MG63 (cell line): ENCODE measurements at regions not wholly inside any gene's neighbourhood (a gene's known extent, or its start where the extent isn't known, plus 50 kb on each side); places are given as distances from the start of the nearest gene placed in this dataset.
A peak's percentile ranks its signal among the peaks of the same experiment; 100 is the strongest.
"Not testable (repeated sequence)": the region's sequence is repeated elsewhere in the genome, so short reads cannot be mapped to it uniquely, and the experiment has no call there.

ENCODE experiments used
- DNase-seq: peaks from one replicate; pipeline ENCODE4 v3.0.0-alpha.2; 2020
- H3K27me3 ChIP-seq: fragments of 250-450 bp; sonication (Bioruptor Pico); 2 replicates; pipeline ENCODE4 v1.5.1; 2020; ENCODE audit warnings: mild to moderate bottlenecking, moderate library complexity
- H3K36me3 ChIP-seq: fragments of 250-450 bp; sonication (Bioruptor Pico); 2 replicates; pipeline ENCODE4 v1.5.1; 2020; ENCODE audit warnings: mild to moderate bottlenecking, moderate library complexity
- H3K4me3 ChIP-seq: fragments of 250-450 bp; sonication (Bioruptor Pico); 2 replicates; pipeline ENCODE4 v1.5.1; 2020; ENCODE audit warnings: mild to moderate bottlenecking, moderate library complexity
- H3K9me3 ChIP-seq: fragments of 250-450 bp; sonication (Bioruptor Pico); 2 replicates; pipeline ENCODE4 v1.5.1; 2020; ENCODE audit warnings: mild to moderate bottlenecking, moderate library complexity

- Histone ChIP-seq H3K27me3 (no peaks in the 10 kb centered on the region), H3K36me3 (no peaks in the 10 kb centered on the region), H3K4me3 (no peak overlapping the region), H3K9me3 (no peaks in the 10 kb centered on the region)
- DNase-seq: no peak
These were observed 747.2 kb downstream of the ANKRD7 start for GRCh38 chr7:118971706-118972105.

DNA sequence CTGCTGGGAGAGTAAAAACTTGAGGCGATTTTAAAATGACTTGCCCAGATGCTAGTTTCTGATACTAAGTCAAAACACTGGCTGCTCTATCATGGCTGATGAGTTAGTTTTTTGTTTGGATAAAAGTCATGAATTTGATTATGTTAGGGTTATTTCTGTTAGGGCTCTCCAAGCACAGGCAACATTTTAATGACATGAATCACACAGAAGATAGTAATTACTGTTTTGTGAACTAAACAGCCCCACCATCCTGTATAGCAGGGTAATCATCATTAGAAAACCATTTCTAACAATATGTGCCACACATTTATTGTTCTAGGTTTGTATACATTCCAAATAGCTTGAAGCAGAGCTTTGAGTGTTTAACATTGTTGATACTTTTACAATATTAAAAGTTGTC, 750.3 kb downstream of the ANKRD7 start:
- no peaks in the 10 kb centered on the region for H3K9me3 ChIP-seq
- no peaks in the 10 kb centered on the region for H3K36me3 ChIP-seq
- H3K4me3 ChIP-seq: no peak overlapping the region
- H3K27me3 ChIP-seq: no peaks in the 10 kb centered on the region
- DNase-seq: no peak

GRCh38 chr7:118995350-118995749, 770.8 kb downstream of the ANKRD7 start:
- Histone ChIP-seq H3K4me3 (no peak overlapping the region), H3K9me3 (no peaks in the 10 kb centered on the region), H3K36me3 (no peaks in the 10 kb centered on the region), H3K27me3 (no peaks in the 10 kb centered on the region)
- no peak for DNase-seq

DNA sequence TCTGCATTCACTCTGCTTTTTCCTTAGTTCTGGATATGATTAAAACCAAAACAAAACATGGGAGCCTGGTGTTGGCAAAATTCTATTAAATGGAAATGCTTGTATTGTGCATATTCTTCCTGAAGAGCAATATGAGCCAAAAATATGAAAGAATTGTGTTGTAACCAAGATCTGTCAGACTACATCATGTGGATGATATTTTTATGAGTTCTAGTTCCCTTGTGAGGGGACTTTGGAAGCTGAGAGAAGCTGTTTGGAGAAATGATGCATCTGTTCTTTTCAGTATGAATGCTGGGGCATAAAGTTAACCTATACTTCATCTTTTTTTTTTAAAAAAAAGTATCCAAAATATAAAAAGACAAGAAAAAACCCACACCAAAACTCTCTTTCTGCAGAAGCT, 782.7 kb downstream of the ANKRD7 start:
- DNase-seq: no peak
- Histone ChIP-seq H3K4me3 (no peak overlapping the region), H3K9me3 (no peaks in the 10 kb centered on the region)

GRCh38 chr7:119010635-119011034, 786.1 kb downstream of the ANKRD7 start:
- Histone ChIP-seq H3K27me3 (no peaks in the 10 kb centered on the region), H3K36me3 (no peaks in the 10 kb centered on the region), H3K4me3 (no peak overlapping the region), H3K9me3 (no peaks in the 10 kb centered on the region)
- DNase-seq: no peak

More for the DNA sequence above, 782.7 kb downstream of the ANKRD7 start:
- Histone ChIP-seq H3K36me3 (no peaks in the 10 kb centered on the region), H3K27me3 (no peaks in the 10 kb centered on the region)

- Histone ChIP-seq H3K36me3 (no peaks in the 10 kb centered on the region), H3K27me3 (no peaks in the 10 kb centered on the region), H3K9me3 (no peaks in the 10 kb centered on the region), H3K4me3 (no peak overlapping the region)
- no peak for DNase-seq
These were observed 801.9 kb downstream of the ANKRD7 start for GRCh38 chr7:119026391-119026790.

GRCh38 chr7:119028736-119029135, 804.2 kb downstream of the ANKRD7 start:
- Histone ChIP-seq H3K27me3 (no peaks in the 10 kb centered on the region), H3K36me3 (no peaks in the 10 kb centered on the region), H3K4me3 (no peak overlapping the region), H3K9me3 (no peaks in the 10 kb centered on the region)
- no peak for DNase-seq

DNA sequence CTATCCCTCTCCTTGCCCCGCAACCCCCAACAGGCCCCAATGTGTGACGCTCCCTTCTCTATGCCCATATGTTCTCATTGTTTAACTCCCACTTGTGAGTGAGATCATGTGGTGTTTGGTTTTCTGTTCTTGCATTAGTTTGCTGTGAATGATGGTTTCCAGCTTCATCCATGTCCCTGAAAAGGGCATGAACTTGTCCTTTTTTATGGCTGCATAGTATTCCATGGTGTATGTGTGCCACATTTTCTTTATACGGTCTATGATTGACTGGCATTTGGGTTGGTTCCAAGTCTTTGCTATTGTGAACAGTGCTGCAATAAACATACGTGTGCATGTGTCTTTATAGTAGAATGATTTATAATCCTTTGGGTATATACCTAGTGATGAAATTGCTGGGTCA, 807.6 kb downstream of the ANKRD7 start:
- H3K36me3 ChIP-seq, H3K4me3 ChIP-seq, DNase-seq, H3K27me3 ChIP-seq, H3K9me3 ChIP-seq: not testable (repeated sequence)

DNA sequence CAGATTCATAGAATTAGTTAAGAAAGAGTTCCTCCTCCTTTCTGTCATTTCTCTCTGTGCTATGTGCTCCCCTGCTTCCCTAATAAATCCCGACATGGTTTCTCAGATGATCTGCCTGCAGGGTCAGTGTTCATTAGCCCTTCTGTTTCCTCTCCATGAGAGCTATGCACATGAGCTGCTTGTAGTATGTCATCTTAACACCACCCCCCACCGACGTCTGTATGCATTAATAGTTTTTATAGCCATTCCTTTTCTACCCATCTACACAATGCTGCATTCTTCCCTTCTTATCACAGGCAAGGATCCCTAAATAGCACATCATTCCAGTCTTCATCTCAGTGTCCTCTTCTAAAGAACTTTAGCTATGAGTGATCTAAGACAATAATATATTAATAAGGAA, 809.1 kb downstream of the ANKRD7 start:
- Histone ChIP-seq H3K36me3 (no peaks in the 10 kb centered on the region), H3K9me3 (no peaks in the 10 kb centered on the region), H3K27me3 (no peaks in the 10 kb centered on the region), H3K4me3 (no peak overlapping the region)
- DNase-seq: no peak

DNA sequence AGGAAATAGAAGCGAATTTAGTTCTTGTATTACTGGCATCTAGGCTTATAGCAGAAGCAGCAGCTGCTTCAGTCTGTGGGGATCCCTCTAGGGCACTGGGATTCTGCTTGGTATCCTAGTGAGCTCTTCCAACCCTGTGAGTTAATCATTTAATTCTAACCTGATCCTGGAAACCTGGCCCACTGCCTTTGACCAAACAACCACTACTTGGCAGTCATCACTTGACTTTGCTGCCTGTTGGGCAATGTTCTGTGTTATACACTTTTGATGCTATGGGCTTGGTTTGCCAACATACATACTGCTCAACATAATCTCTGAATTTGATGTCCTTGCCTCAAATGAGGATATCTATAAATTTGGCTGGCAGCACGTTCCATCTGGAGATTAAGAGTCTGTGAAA, 813.4 kb downstream of the ANKRD7 start:
- Histone ChIP-seq H3K36me3 (no peaks in the 10 kb centered on the region), H3K4me3 (no peak overlapping the region), H3K9me3 (no peaks in the 10 kb centered on the region), H3K27me3 (no peaks in the 10 kb centered on the region)
- DNase-seq: peak; percentile 10

DNA sequence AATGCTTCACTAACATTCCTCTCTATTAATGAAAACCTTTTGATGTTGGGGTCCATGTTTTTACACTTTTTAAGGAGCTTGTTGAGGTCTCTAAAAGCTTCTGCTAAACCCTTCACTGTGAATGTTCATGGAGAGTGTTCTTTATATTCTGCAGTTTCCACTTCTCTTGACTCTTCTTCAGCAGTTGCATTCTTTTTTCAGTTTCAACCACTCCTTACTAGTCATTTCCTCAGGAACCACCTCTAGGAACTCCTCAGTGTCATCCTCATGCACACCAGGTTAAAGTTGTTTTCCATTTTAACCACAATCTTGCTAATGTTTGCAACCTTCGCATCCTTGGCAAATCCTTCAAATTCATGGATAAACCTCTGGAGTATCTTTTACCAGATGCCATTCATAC, 821.6 kb downstream of the ANKRD7 start:
- Histone ChIP-seq H3K27me3 (no peaks in the 10 kb centered on the region), H3K4me3 (no peak overlapping the region), H3K36me3 (no peaks in the 10 kb centered on the region), H3K9me3 (no peaks in the 10 kb centered on the region)
- no peak for DNase-seq

DNA sequence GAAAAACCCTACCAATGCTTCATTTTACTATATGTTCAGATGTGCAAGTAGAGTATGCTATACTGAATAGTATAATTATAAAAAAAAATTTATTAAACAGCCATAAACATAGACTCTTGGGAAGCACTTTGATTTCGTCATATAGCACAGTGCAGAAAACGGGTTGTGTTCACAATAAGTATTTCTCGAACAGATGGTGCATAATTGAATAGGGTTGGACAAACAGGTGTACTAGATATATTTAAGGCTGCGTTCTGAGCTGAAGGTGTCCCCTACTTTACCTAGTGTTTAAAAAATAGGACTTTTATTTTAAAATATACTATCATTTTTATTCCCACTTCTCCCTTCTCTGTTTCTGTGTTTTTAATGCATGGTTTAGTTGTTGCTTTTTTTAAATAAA, 841.5 kb downstream of the ANKRD7 start:
- H3K27me3 ChIP-seq: no peaks in the 10 kb centered on the region
- no peak overlapping the region for H3K4me3 ChIP-seq
- no peak for DNase-seq
- no peaks in the 10 kb centered on the region for H3K36me3 ChIP-seq
- no peaks in the 10 kb centered on the region for H3K9me3 ChIP-seq

GRCh38 chr7:119086026-119086425, 861.5 kb downstream of the ANKRD7 start:
- H3K4me3 ChIP-seq: no peak overlapping the region
- H3K27me3 ChIP-seq: no peaks in the 10 kb centered on the region
- no peaks in the 10 kb centered on the region for H3K9me3 ChIP-seq
- DNase-seq: no peak
- H3K36me3 ChIP-seq: no peaks in the 10 kb centered on the region

- Histone ChIP-seq H3K4me3 (no peak overlapping the region), H3K36me3 (no peaks in the 10 kb centered on the region), H3K9me3 (no peaks in the 10 kb centered on the region), H3K27me3 (no peaks in the 10 kb centered on the region)
- no peak for DNase-seq
These were observed 866.3 kb downstream of the ANKRD7 start for GRCh38 chr7:119090851-119091250.

DNA sequence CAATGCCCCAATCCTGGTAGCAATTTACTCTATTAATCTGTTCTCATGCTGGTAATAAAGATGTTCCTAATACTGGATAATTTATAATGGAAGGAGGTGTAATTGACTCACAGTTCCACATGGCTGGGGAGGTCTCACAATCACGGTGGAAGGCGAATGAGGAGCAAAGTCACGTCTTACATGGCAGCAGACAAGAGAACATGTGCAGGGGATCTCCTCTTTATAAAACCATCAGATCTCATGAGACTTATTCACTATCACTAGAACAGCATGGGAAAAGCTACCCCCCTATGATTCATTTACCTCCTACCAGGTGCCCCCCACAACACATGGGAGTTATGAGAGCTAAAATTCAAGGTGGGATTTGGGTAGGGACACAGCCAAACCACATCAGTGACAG, 872.2 kb downstream of the ANKRD7 start:
- no peak for DNase-seq
- Histone ChIP-seq H3K36me3 (no peaks in the 10 kb centered on the region), H3K9me3 (no peaks in the 10 kb centered on the region), H3K4me3 (no peak overlapping the region), H3K27me3 (no peaks in the 10 kb centered on the region)

DNA sequence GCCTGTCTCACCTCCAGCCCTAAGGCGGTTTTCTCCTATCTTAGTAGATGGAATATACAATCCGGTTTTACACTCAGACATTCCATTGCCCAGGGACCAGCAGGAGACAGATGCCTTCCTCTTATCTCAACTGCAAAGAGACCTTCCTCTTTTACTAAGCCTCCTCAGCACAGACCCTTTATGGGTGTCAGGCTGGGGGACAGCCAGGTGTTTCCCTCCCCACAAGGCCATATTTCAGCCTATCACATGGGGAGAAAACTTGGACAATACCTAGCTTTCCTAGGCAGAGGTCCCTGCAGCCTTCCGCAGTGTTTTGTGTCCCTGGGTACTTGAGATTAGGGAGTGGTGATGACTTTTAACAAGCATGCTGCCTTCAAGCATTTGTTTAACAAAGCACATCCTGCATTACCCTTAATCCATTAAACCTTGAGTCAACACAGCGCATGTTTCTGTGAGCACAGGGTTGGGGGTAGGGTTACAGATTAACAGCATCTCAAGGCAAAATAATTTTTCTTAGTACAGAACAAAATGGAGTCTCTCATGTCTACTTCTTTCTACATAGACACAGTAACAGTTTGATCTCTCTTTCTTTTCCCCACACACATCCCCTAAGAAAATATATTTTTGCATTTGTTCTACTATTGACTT, 876.2 kb downstream of the ANKRD7 start:
- not testable (repeated sequence) for DNase-seq, H3K27me3 ChIP-seq, H3K9me3 ChIP-seq, H3K4me3 ChIP-seq, H3K36me3 ChIP-seq

- no peaks in the 10 kb centered on the region for H3K27me3 ChIP-seq
- H3K4me3 ChIP-seq: no peak overlapping the region
- no peaks in the 10 kb centered on the region for H3K9me3 ChIP-seq
- DNase-seq: no peak
- H3K36me3 ChIP-seq: no peaks in the 10 kb centered on the region
These were observed 877.8 kb downstream of the ANKRD7 start for GRCh38 chr7:119102291-119102690.

DNA sequence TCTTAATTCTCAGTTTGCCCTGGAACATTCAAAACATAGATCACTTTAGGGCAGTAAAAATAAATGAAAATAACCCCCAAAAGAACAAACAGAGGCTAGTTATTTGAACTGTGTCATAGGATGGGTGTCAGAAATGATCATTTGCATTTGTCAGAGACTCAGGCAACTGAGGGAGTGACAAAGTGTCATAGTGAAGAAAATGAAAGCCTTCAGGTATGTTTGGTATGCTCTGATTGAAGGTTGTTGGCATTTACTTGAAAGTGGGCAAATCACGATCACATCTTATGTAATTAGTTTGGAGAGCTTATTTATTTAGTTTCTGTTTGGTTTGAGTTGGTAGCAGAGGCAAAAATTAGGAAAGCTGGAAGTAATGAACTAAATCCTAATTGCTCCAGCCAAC, 880.9 kb downstream of the ANKRD7 start:
- Histone ChIP-seq H3K9me3 (no peaks in the 10 kb centered on the region), H3K27me3 (no peaks in the 10 kb centered on the region), H3K4me3 (no peak overlapping the region), H3K36me3 (no peaks in the 10 kb centered on the region)
- DNase-seq: no peak

DNA sequence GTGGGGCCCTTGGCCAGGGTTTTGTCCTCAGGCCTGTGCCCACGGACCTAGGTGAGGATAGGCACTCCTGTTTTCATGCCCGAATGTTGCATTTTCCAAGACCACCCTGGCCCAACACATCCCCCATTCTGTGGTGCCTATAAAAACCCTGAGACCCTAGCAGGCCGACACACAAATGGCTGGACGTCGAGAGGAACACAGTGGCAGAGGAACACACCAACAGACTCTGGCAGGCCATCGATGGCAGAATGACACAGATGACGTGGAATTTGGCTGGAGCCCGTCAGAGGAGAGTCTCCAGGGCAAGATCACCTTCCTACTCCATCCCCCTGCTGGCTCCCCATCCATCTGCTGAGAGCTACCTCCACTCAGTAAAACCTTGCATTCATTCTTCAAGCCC, 898.8 kb downstream of the ANKRD7 start:
- H3K27me3 ChIP-seq: no peaks in the 10 kb centered on the region
- H3K9me3 ChIP-seq: no peaks in the 10 kb centered on the region
- H3K36me3 ChIP-seq: no peaks in the 10 kb centered on the region
- H3K4me3 ChIP-seq: no peak overlapping the region
- DNase-seq: no peak
